Activated CD8-positive, alpha-beta memory T cell treated with anti-CD3 and anti-CD28 coated beads, Interleukin-2, amount 50 U/mL, for 24 hours (primary cell): ENCODE measurements at regions not wholly inside any gene's neighbourhood (a gene's known extent, or its start where the extent isn't known, plus 50 kb on each side); places are given as distances from the start of the nearest gene placed in this dataset.

ENCODE experiments used
- DNase-seq: peaks from one replicate; pipeline ENCODE4 v3.0.0-alpha.2; 2020; ENCODE audit errors: extremely low read depth

GRCh38 chr16:56090076-56090475, 101.2 kb upstream of the GNAO1 start:
- no peak for DNase-seq

GRCh38 chr16:56087626-56088025, 103.7 kb upstream of the GNAO1 start:
- no peak for DNase-seq

GRCh38 chr16:56081371-56081770, 109.9 kb upstream of the GNAO1 start:
- DNase-seq, result no peak

GRCh38 chr16:56075732-56076388, 115.4 kb upstream of the GNAO1 start:
- DNase-seq, result no peak

GRCh38 chr16:56073508-56073907, 117.8 kb upstream of the GNAO1 start:
- no peak for DNase-seq

GRCh38 chr16:56072096-56072495, 119.2 kb upstream of the GNAO1 start:
- no peak for DNase-seq

- no peak for DNase-seq
Observed at GRCh38 chr16:56068816-56069215, 122.5 kb upstream of the GNAO1 start.

GRCh38 chr16:56068314-56068713, 123.0 kb upstream of the GNAO1 start:
- no peak for DNase-seq

GRCh38 chr16:56067406-56067805, 123.9 kb upstream of the GNAO1 start:
- no peak for DNase-seq

GRCh38 chr16:56066617-56067016, 124.7 kb upstream of the GNAO1 start:
- DNase-seq, result no peak

GRCh38 chr16:56063111-56063510, 128.2 kb upstream of the GNAO1 start:
- no peak for DNase-seq

- DNase-seq, result no peak
Observed at GRCh38 chr16:56057151-56057550, 134.1 kb upstream of the GNAO1 start.

GRCh38 chr16:56050916-56051315, 140.4 kb upstream of the GNAO1 start:
- no peak for DNase-seq

- DNase-seq, result no peak
Observed at GRCh38 chr16:56048425-56049105, 142.7 kb upstream of the GNAO1 start.

GRCh38 chr16:56047307-56048234, 143.7 kb upstream of the GNAO1 start:
- no peak for DNase-seq

GRCh38 chr16:56042416-56042815, 148.9 kb upstream of the GNAO1 start:
- DNase-seq, result no peak

GRCh38 chr16:56041556-56042140, 149.6 kb upstream of the GNAO1 start:
- DNase-seq, result no peak

GRCh38 chr16:56038564-56039098, 152.7 kb upstream of the GNAO1 start:
- DNase-seq, result no peak

GRCh38 chr16:56032072-56032471, 156.9 kb upstream of the CES5A start:
- no peak for DNase-seq

- DNase-seq, result no peak
Observed at GRCh38 chr16:56029026-56029425, 153.9 kb upstream of the CES5A start.

- DNase-seq, result no peak
Observed at GRCh38 chr16:56022818-56023217, 147.6 kb upstream of the CES5A start.

- no peak for DNase-seq
Observed at GRCh38 chr16:56019274-56019673, 144.1 kb upstream of the CES5A start.
